H9 (cell line): ENCODE measurements at regions not wholly inside any gene's neighbourhood (a gene's known extent, or its start where the extent isn't known, plus 50 kb on each side); places are given as distances from the start of the nearest gene placed in this dataset.

Experiments
- DNase-seq: peaks from one replicate; pipeline ENCODE4 v3.0.0-alpha.2; 2017
- H2AFZ ChIP-seq: one replicate; pipeline ENCODE4 v1.6.1; 2013; ENCODE audit warnings: mild to moderate bottlenecking, low read length, control low read depth, moderate library complexity
- H2AK5ac ChIP-seq: 2 replicates; pipeline ENCODE4 v1.6.1; 2013; ENCODE audit warnings: low read length, control low read depth, mixed read lengths; ENCODE audit not compliant: insufficient read length
- H2BK120ac ChIP-seq: one replicate; pipeline ENCODE4 v1.6.1; 2013; ENCODE audit warnings: low read depth, mild to moderate bottlenecking, low read length, control low read depth, inconsistent platforms; ENCODE audit not compliant: poor library complexity, severe bottlenecking
- H2BK12ac ChIP-seq: 2 replicates; pipeline ENCODE4 v1.6.1; 2013; ENCODE audit warnings: low read length, control low read depth, mixed read lengths, low read depth; ENCODE audit not compliant: insufficient read length
- H2BK15ac ChIP-seq: 2 replicates; pipeline ENCODE4 v1.6.1; 2013; ENCODE audit warnings: low read depth, low read length, control low read depth
- H2BK20ac ChIP-seq: one replicate; pipeline ENCODE4 v1.6.1; 2013; ENCODE audit warnings: low read depth, mild to moderate bottlenecking, low read length, control low read depth, inconsistent platforms; ENCODE audit not compliant: poor library complexity, severe bottlenecking
- H2BK5ac ChIP-seq: 2 replicates; pipeline ENCODE4 v1.6.1; 2013; ENCODE audit warnings: low read length, control low read depth, mixed read lengths; ENCODE audit not compliant: insufficient read length
- H3K14ac ChIP-seq: 2 replicates; pipeline ENCODE4 v1.6.1; 2013; ENCODE audit warnings: low read length, control low read depth; ENCODE audit not compliant: insufficient read depth
- H3K18ac ChIP-seq: 2 replicates; pipeline ENCODE4 v1.6.1; 2013; ENCODE audit warnings: low read depth, mild to moderate bottlenecking, mixed read lengths, low read length, control low read depth; ENCODE audit not compliant: insufficient read length
- H3K23ac ChIP-seq: 2 replicates; pipeline ENCODE4 v1.6.1; 2013; ENCODE audit warnings: low read length, control low read depth, mixed read lengths, low read depth; ENCODE audit not compliant: insufficient read length
- H3K23me2 ChIP-seq: 2 replicates; pipeline ENCODE4 v1.6.1; 2013; ENCODE audit warnings: low read depth, mild to moderate bottlenecking, mixed read lengths, low read length, control low read depth; ENCODE audit not compliant: insufficient read length, poor library complexity, severe bottlenecking
- H3K27ac ChIP-seq: 2 replicates; pipeline ENCODE4 v1.5.1; 2013; ENCODE audit warnings: low read length, control low read depth, mixed read lengths, low read depth; ENCODE audit not compliant: insufficient read length
- H3K27me3 ChIP-seq: 2 replicates; pipeline ENCODE4 v1.6.1; 2013; ENCODE audit warnings: low read length, control low read depth, inconsistent platforms; ENCODE audit not compliant: insufficient read depth
- H3K4ac ChIP-seq: 2 replicates; pipeline ENCODE4 v1.6.1; 2013; ENCODE audit warnings: low read depth, mild to moderate bottlenecking, control low read depth, inconsistent platforms, low read length, moderate library complexity
- H3K4me1 ChIP-seq: 2 replicates; pipeline ENCODE4 v1.6.1; 2013; ENCODE audit warnings: low read length, control low read depth, inconsistent platforms; ENCODE audit not compliant: insufficient read depth
- H3K4me2 ChIP-seq: 2 replicates; pipeline ENCODE4 v1.6.1; 2013; ENCODE audit warnings: low read length, control low read depth, mixed read lengths; ENCODE audit not compliant: insufficient read length, insufficient read depth
- H3K56ac ChIP-seq: 2 replicates; pipeline ENCODE4 v1.6.1; 2013; ENCODE audit warnings: low read depth, mild to moderate bottlenecking, mixed read lengths, low read length, control low read depth; ENCODE audit not compliant: insufficient read length
- H3K79me1 ChIP-seq: 2 replicates; pipeline ENCODE4 v1.6.1; 2013; ENCODE audit warnings: low read depth, mild to moderate bottlenecking, moderate library complexity, low read length, control low read depth, inconsistent platforms; ENCODE audit not compliant: insufficient read depth, poor library complexity, severe bottlenecking
- H3K79me2 ChIP-seq: 2 replicates; pipeline ENCODE4 v1.6.1; 2013; ENCODE audit warnings: low read length, control low read depth, inconsistent platforms; ENCODE audit not compliant: insufficient read depth
- H3K9ac ChIP-seq: 2 replicates; pipeline ENCODE4 v1.6.1; 2013; ENCODE audit warnings: low read length, control low read depth, mixed read lengths; ENCODE audit not compliant: insufficient read length; ENCODE audit errors: extremely low read depth
- H3K9me3 ChIP-seq: one replicate; pipeline ENCODE4 v1.6.1; 2013; ENCODE audit warnings: low read depth, low read length, inconsistent platforms; ENCODE audit not compliant: control insufficient read depth
- H3T11ph ChIP-seq: one replicate; pipeline ENCODE4 v1.6.1; 2013; ENCODE audit warnings: mild to moderate bottlenecking, low read length, control low read depth, inconsistent platforms
- H4K20me1 ChIP-seq: one replicate; pipeline ENCODE4 v1.6.1; 2013; ENCODE audit not compliant: control insufficient read depth, insufficient read length, insufficient read depth
- H4K5ac ChIP-seq: 2 replicates; pipeline ENCODE4 v1.6.1; 2013; ENCODE audit warnings: low read depth, mild to moderate bottlenecking, mixed read lengths, low read length, control low read depth; ENCODE audit not compliant: insufficient read length
- H4K8ac ChIP-seq: replicated peaks from 2 replicates; pipeline ENCODE4 v1.6.1; 2013; ENCODE audit warnings: low read length, control low read depth, mixed read lengths, low read depth; ENCODE audit not compliant: insufficient read length
- H4K91ac ChIP-seq: 2 replicates; pipeline ENCODE4 v1.6.1; 2013; ENCODE audit warnings: low read depth, mild to moderate bottlenecking, moderate library complexity, mixed read lengths, low read length, control low read depth; ENCODE audit not compliant: insufficient read length
- H3K27ac Mint-ChIP-seq, 3 experiments: 2 replicates in 2 of 3; 3 replicates in 1 of 3; pipeline ENCODE4 v1.8.0; 2020 to 2021; ENCODE audit warnings: mixed read lengths in 3 of 3, mild to moderate bottlenecking in 1 of 3, moderate library complexity in 1 of 3
- H3K27me3 Mint-ChIP-seq: 2 replicates; pipeline ENCODE4 v1.8.0; 2021; ENCODE audit warnings: low read depth, mild to moderate bottlenecking, moderate library complexity, mixed read lengths
- H3K36me3 Mint-ChIP-seq, 3 experiments: 2 replicates in 2 of 3; 3 replicates in 1 of 3; pipeline ENCODE4 v1.8.0; 2020 to 2021; ENCODE audit warnings: low read depth in 3 of 3, mixed read lengths in 3 of 3; ENCODE audit not compliant: insufficient read depth in 1 of 3
- H3K4me1 Mint-ChIP-seq, 2 experiments: 2 replicates each; pipeline ENCODE4 v1.8.0; 2020; ENCODE audit warnings: mixed read lengths in 2 of 2
- H3K4me3 Mint-ChIP-seq, 2 experiments: 2 replicates in 1 of 2; 3 replicates in 1 of 2; pipeline ENCODE4 v1.8.0; 2020 to 2021; ENCODE audit warnings: mild to moderate bottlenecking in 2 of 2, mixed read lengths in 2 of 2, moderate library complexity in 1 of 2
- H3K9me3 Mint-ChIP-seq, 2 experiments: 2 replicates in 1 of 2; 3 replicates in 1 of 2; pipeline ENCODE4 v1.8.0; 2020; ENCODE audit warnings: mild to moderate bottlenecking in 2 of 2, mixed read lengths in 2 of 2, moderate library complexity in 1 of 2
- CTCF ChIP-seq: fragments of 200-600 bp; sonication (generic); conservative IDR thresholded peaks from 3 replicates; pipeline ENCODE4 v1.8.0; 2021; ENCODE audit warnings: antibody characterized with exemption, mild to moderate bottlenecking
- WGBS: extraction: QIAGEN DNeasy Blood & Tissue Kit; methylation state at CpG from one replicate; pipeline ENCODE4 v1.1.7; 2013; ENCODE audit warnings: missing lambda C conversion rate, low lambda C conversion rate, mixed read lengths; ENCODE audit not compliant: insufficient read length; ENCODE audit errors: extremely low coverage; 5-methylcytosine and 5-hydroxymethylcytosine counted together

DNA sequence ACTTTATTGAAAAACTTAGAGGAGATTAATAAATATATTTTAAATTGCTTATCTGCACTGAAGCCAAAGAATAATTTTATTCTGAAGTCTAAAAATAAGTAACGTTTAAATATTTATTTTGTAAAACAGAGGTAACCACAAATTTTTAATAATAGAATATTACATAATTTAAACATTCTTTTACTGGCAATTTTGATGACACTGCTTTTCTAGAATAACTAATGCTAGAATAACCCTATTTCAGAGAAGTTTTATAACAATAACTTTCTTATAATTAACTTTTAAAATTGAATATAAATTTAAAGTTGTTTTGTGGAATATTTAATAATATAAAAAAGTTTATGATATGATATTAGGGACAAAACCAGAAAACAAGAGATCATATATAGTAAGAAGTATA lies 409.6 kb upstream of the KCNMB2 start:
- no peaks in the 10 kb centered on the region for H3K27me3 ChIP-seq
- DNase-seq: no peak
- H4K91ac ChIP-seq: no peak overlapping the region
- no peak overlapping the region for H2BK15ac ChIP-seq
- no peak overlapping the region for H2BK20ac ChIP-seq
- TF ChIP-seq CTCF: no peak
- no peaks in the 10 kb centered on the region for H3K79me1 ChIP-seq
- Mint-ChIP-seq H3K36me3 (peaks cover 0 to 13% (median 13%) of the 10 kb centered on the region in 3 experiments; a peak in 5 of 7 replicates), H3K27ac (no peak overlapping the region), H3K4me1 (no peaks in the 10 kb centered on the region; a peak in 1 of 4 replicates), H3K27me3 (no peaks in the 10 kb centered on the region), H3K4me3 (no peak overlapping the region), H3K9me3 (peaks cover 8% of the 10 kb centered on the region in 2 experiments)
- no peak overlapping the region for H2BK12ac ChIP-seq
- H3K14ac ChIP-seq: no peak overlapping the region
- H2AFZ ChIP-seq: no peak overlapping the region
- H3K4me2 ChIP-seq: no peak overlapping the region
- H3K79me2 ChIP-seq: no peaks in the 10 kb centered on the region
- no peak overlapping the region for H2AK5ac ChIP-seq
- H4K8ac ChIP-seq: no peak overlapping the region
- no peak overlapping the region for H3K27ac ChIP-seq
- peaks cover 7% of the 10 kb centered on the region for H3K9me3 ChIP-seq
- no peak overlapping the region for H3K56ac ChIP-seq
- H4K20me1 ChIP-seq: no peaks in the 10 kb centered on the region
- H3K18ac ChIP-seq: no peak overlapping the region
- no peak overlapping the region for H3K23ac ChIP-seq
- WGBS: no CpG with 5 or more reads among the region's 1 CpG
- H4K5ac ChIP-seq: no peak overlapping the region
- H2BK5ac ChIP-seq: no peak overlapping the region
- no peaks in the 10 kb centered on the region for H3K4me1 ChIP-seq
- H3K9ac ChIP-seq: no peak overlapping the region
- H2BK120ac ChIP-seq: no peak overlapping the region
- H3K23me2 ChIP-seq: no peaks in the 10 kb centered on the region
- H3K4ac ChIP-seq: no peak overlapping the region
- H3T11ph ChIP-seq: no peak overlapping the region
